Ishikawa (cell line): ENCODE measurements at regions not wholly inside any gene's neighbourhood (a gene's known extent, or its start where the extent isn't known, plus 50 kb on each side); places are given as distances from the start of the nearest gene placed in this dataset.

Experiments
- CEBPB ChIP-seq: IDR thresholded peaks from 2 replicates; pipeline ENCODE4 v1.6.1; 2012
- CREB1 ChIP-seq: IDR thresholded peaks from 2 replicates; pipeline ENCODE4 v1.6.1; 2012; ENCODE audit warnings: low read depth
- EGR1 ChIP-seq: IDR thresholded peaks from 2 replicates; pipeline ENCODE4 v1.6.1; 2012
- EP300 ChIP-seq: IDR thresholded peaks from 2 replicates; pipeline ENCODE4 v1.6.1; 2012; ENCODE audit warnings: borderline replicate concordance
- FOXM1 ChIP-seq: IDR thresholded peaks from 2 replicates; pipeline ENCODE4 v1.6.1; 2012; ENCODE audit warnings: low read depth, borderline replicate concordance
- NFIC ChIP-seq: IDR thresholded peaks from 2 replicates; pipeline ENCODE4 v1.6.1; 2012
- RAD21 ChIP-seq: IDR thresholded peaks from 2 replicates; pipeline ENCODE4 v1.6.1; 2012; ENCODE audit warnings: low read depth
- TAF1 ChIP-seq: IDR thresholded peaks from 2 replicates; pipeline ENCODE4 v1.6.1; 2012; ENCODE audit warnings: low read depth, mild to moderate bottlenecking
- TCF12 ChIP-seq: IDR thresholded peaks from 2 replicates; pipeline ENCODE4 v1.6.1; 2012; ENCODE audit warnings: low read depth
- TEAD4 ChIP-seq: IDR thresholded peaks from 2 replicates; pipeline ENCODE4 v1.6.1; 2012
- YY1 ChIP-seq: IDR thresholded peaks from 2 replicates; pipeline ENCODE4 v1.6.1; 2012; ENCODE audit warnings: low read depth
- ZBTB7A ChIP-seq: IDR thresholded peaks from 2 replicates; pipeline ENCODE4 v1.6.1; 2012; ENCODE audit warnings: low read depth
- TF ChIP-seq, protein P1 (sequence below): IDR thresholded peaks from 2 replicates; pipeline ENCODE4 v1.6.1; 2012; ENCODE audit warnings: low read depth, mild to moderate bottlenecking
- TF ChIP-seq, protein P2 (sequence below): IDR thresholded peaks from 2 replicates; pipeline ENCODE4 v1.6.1; 2012
- TF ChIP-seq, protein P3 (sequence below): IDR thresholded peaks from 2 replicates; pipeline ENCODE4 v1.6.1; 2012

DNA sequence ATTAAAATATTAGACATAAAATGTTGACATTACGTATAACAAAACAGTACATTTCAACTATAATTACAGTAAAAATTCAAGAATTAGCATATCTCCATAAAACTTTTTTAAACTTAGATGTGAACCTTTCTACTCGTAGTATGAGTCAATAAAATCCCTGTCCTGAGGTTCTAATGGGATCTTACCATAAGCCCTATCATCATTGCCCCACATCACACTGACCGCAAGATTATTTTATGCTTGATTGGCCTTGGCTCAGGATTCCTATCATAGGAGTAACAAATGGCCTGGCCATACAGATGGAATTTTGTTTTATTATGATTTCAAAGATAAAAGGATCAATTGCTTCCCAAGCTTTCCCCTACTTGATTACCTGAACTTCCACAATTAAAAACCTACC, 238.3 kb downstream of the MEF2C start:
- TF ChIP-seq, protein P1, sequence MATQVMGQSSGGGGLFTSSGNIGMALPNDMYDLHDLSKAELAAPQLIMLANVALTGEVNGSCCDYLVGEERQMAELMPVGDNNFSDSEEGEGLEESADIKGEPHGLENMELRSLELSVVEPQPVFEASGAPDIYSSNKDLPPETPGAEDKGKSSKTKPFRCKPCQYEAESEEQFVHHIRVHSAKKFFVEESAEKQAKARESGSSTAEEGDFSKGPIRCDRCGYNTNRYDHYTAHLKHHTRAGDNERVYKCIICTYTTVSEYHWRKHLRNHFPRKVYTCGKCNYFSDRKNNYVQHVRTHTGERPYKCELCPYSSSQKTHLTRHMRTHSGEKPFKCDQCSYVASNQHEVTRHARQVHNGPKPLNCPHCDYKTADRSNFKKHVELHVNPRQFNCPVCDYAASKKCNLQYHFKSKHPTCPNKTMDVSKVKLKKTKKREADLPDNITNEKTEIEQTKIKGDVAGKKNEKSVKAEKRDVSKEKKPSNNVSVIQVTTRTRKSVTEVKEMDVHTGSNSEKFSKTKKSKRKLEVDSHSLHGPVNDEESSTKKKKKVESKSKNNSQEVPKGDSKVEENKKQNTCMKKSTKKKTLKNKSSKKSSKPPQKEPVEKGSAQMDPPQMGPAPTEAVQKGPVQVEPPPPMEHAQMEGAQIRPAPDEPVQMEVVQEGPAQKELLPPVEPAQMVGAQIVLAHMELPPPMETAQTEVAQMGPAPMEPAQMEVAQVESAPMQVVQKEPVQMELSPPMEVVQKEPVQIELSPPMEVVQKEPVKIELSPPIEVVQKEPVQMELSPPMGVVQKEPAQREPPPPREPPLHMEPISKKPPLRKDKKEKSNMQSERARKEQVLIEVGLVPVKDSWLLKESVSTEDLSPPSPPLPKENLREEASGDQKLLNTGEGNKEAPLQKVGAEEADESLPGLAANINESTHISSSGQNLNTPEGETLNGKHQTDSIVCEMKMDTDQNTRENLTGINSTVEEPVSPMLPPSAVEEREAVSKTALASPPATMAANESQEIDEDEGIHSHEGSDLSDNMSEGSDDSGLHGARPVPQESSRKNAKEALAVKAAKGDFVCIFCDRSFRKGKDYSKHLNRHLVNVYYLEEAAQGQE = no peak
- TF ChIP-seq CREB1 = no peak
- no peak for TF ChIP-seq TCF12
- TF ChIP-seq, protein P2, sequence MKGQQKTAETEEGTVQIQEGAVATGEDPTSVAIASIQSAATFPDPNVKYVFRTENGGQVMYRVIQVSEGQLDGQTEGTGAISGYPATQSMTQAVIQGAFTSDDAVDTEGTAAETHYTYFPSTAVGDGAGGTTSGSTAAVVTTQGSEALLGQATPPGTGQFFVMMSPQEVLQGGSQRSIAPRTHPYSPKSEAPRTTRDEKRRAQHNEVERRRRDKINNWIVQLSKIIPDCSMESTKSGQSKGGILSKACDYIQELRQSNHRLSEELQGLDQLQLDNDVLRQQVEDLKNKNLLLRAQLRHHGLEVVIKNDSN = no peak
- no peak for TF ChIP-seq CEBPB
- TF ChIP-seq ZBTB7A = no peak
- TF ChIP-seq TEAD4 = no peak
- no peak for TF ChIP-seq EP300
- no peak for TF ChIP-seq FOXM1
- TF ChIP-seq NFIC = no peak

DNA sequence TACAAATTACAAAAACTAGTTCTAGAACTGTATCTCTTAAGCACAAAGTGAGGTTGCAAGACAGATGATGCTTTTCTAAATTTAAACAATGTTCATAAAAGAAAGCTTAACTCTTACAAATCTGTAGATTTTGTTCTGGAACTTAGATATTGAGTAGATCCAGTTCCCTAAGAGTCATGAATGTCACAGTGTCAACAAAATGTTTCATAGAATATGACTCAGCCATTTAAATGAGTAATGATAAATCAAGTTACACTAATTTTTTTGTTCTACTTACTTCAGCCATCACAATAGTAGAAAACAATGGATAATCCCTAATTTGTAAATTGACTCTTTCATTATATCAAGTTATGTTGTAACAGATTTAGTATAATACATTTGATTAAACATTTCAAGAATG, 239.7 kb downstream of the MEF2C start:
- TF ChIP-seq, protein P1 = no peak
- TF ChIP-seq NFIC (no peak), FOXM1 (no peak), CREB1 (no peak), ZBTB7A (no peak), EP300 (no peak), TAF1 (no peak), RAD21 (no peak), EGR1 (no peak), YY1 (no peak), TEAD4 (no peak), CEBPB (no peak)
- TF ChIP-seq, protein P3, sequence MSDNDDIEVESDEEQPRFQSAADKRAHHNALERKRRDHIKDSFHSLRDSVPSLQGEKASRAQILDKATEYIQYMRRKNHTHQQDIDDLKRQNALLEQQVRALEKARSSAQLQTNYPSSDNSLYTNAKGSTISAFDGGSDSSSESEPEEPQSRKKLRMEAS = no peak
- TF ChIP-seq, protein P2 = no peak

DNA sequence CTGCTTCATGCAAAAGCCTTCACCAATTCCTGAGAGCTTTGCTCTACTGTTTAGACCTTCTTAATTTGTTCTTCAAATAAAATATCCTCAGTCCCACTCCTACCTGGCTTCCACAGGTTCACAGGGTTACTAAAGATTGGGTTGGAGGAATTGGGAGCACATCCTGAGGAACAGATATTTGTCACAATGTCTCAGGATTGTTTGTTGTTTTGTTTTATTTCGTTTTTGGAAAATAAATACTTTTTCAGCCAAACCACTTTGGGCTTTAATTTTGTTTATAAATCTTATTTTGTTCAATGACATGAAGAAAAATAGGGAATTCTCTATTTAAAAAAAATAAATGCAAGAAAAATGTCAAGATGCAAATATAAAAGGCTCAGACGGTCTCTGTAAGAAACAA, 249.0 kb downstream of the MEF2C start:
- TF ChIP-seq NFIC (no peak), RAD21 (no peak), TCF12 (no peak), TAF1 (no peak), EP300 (no peak), CEBPB (no peak), TEAD4 (no peak), FOXM1 (no peak), EGR1 (no peak), YY1 (no peak), ZBTB7A (no peak), CREB1 (no peak)
- TF ChIP-seq, protein P3 = no peak
- TF ChIP-seq, protein P1 = no peak
- TF ChIP-seq, protein P2 = no peak

DNA sequence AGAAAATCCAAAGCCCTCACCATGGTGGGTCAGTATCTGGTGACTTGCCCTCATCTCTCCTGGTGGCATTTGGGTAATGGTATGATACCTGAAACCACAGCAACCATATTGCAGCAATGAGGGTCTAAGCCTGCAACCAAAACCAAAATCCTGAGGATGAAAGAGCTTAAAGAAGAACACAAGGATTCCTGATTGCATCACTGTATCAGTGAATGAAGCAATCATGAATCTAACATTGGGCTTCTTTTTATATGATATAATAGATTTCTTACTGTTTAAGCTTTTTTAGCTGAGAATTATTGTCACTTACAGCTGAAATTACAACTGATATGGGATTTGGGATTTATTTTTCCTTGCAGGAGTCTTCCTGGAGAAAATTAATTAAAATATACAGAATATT, 269.9 kb downstream of the MEF2C start:
- TF ChIP-seq EGR1 = no peak
- TF ChIP-seq YY1 = no peak
- TF ChIP-seq, protein P3 = no peak
- TF ChIP-seq, protein P1 = no peak
- peak; percentile 63; the same call in 1 of the 2 replicates for TF ChIP-seq CEBPB
